Fibroblast of lung (primary cell): ENCODE measurements at regions not wholly inside any gene's neighbourhood (a gene's known extent, or its start where the extent isn't known, plus 50 kb on each side); places are given as distances from the start of the nearest gene placed in this dataset.

Source experiments
- CTCF ChIP-seq, 2 donors: IDR thresholded peaks in 1 of 2; conservative IDR thresholded peaks in 1 of 2; 1 replicate in 1 of 2; 2 replicates in 1 of 2; pipeline ENCODE4 v1.5.1; 2011 to 2012; ENCODE audit warnings: low read length in 2 of 2, control low read depth in 1 of 2, inconsistent platforms in 1 of 2, low read depth in 1 of 2, mild to moderate bottlenecking in 1 of 2
- EZH2 ChIP-seq: IDR thresholded peaks from 2 replicates; pipeline ENCODE4 v1.5.1; 2012; ENCODE audit warnings: low read length, control low read depth, mild to moderate bottlenecking; ENCODE audit errors: missing control alignments

- TF ChIP-seq CTCF (conservative IDR thresholded peaks at IDR 0.05 in 1 of 2, IDR thresholded peaks at IDR 0.05 in 1 of 2; ENCODE audit: low read depth in 1 of 2, low read length in 2 of 2) (no peak), EZH2 (no peak)
These were observed 610.7 kb upstream of the CPXCR1 start for GRCh38 chrX:88136328-88136727.
